ENCODE measurements at regions not wholly inside any gene's neighbourhood (a gene's known extent, or its start where the extent isn't known, plus 50 kb on each side); places are given as distances from the start of the nearest gene placed in this dataset.

DNA sequence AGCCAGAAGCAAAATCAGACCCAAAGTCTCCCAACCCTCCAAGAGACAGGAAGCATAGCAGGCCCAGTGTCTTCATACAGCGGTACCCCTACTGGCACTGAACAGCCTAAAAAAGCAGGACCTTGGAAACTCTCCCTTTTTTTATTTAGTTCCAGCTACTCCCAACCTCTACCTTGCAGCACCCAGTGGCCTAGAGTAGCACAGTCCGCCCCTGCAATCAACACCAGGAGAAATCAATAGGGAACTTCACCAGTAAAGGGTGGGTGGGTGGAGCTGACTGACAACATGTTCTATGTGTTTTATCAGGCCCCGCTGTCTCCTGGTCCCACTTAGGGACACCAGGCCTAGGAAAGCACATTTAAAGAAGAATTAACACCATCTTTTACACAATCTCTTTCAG is 378.5 kb upstream of the CT83 start:
- TF ChIP-seq, protein P1, sequence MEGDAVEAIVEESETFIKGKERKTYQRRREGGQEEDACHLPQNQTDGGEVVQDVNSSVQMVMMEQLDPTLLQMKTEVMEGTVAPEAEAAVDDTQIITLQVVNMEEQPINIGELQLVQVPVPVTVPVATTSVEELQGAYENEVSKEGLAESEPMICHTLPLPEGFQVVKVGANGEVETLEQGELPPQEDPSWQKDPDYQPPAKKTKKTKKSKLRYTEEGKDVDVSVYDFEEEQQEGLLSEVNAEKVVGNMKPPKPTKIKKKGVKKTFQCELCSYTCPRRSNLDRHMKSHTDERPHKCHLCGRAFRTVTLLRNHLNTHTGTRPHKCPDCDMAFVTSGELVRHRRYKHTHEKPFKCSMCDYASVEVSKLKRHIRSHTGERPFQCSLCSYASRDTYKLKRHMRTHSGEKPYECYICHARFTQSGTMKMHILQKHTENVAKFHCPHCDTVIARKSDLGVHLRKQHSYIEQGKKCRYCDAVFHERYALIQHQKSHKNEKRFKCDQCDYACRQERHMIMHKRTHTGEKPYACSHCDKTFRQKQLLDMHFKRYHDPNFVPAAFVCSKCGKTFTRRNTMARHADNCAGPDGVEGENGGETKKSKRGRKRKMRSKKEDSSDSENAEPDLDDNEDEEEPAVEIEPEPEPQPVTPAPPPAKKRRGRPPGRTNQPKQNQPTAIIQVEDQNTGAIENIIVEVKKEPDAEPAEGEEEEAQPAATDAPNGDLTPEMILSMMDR (IDR thresholded peaks at IDR 0.05) = no peak
- TF ChIP-seq POLR2A (IDR thresholded peaks at IDR 0.05) = no peak
